Mesenchymal stem cell (in vitro differentiated cells and primary cell): ENCODE measurements at regions not wholly inside any gene's neighbourhood (a gene's known extent, or its start where the extent isn't known, plus 50 kb on each side); places are given as distances from the start of the nearest gene placed in this dataset.

Experiments
- DNase-seq: peaks from one replicate; pipeline ENCODE4 v3.0.0-alpha.2; 2013
- H2AFZ ChIP-seq: one replicate; pipeline ENCODE4 v1.6.1; 2013; ENCODE audit warnings: low read depth, mild to moderate bottlenecking, control low read depth, inconsistent platforms, low read length, moderate library complexity
- H2AK5ac ChIP-seq: 2 replicates; pipeline ENCODE4 v1.6.1; 2013; ENCODE audit warnings: low read length, moderate library complexity, mild to moderate bottlenecking, inconsistent platforms; ENCODE audit not compliant: severe bottlenecking
- H2BK120ac ChIP-seq: one replicate; pipeline ENCODE4 v1.6.1; 2013; ENCODE audit warnings: low read depth, mild to moderate bottlenecking, inconsistent platforms, low read length, moderate library complexity
- H2BK12ac ChIP-seq, 2 experiments: one replicate each; pipeline ENCODE4 v1.6.1; 2013; ENCODE audit warnings: inconsistent platforms in 2 of 2, low read length in 2 of 2, mild to moderate bottlenecking in 2 of 2, moderate library complexity in 2 of 2, control low read depth in 1 of 2
- H2BK15ac ChIP-seq: one replicate; pipeline ENCODE4 v1.6.1; 2013; ENCODE audit warnings: mild to moderate bottlenecking, low read depth, inconsistent platforms; ENCODE audit not compliant: poor library complexity, severe bottlenecking
- H2BK5ac ChIP-seq: 2 replicates; pipeline ENCODE4 v1.6.1; 2013; ENCODE audit warnings: low read depth, mild to moderate bottlenecking, low read length, control low read depth, inconsistent platforms; ENCODE audit not compliant: poor library complexity, severe bottlenecking
- H3K14ac ChIP-seq, 2 experiments: one replicate each; pipeline ENCODE4 v1.6.1; 2013; ENCODE audit warnings: inconsistent platforms in 2 of 2, low read length in 2 of 2, control low read depth in 1 of 2, mild to moderate bottlenecking in 1 of 2, moderate library complexity in 1 of 2
- H3K18ac ChIP-seq, 2 experiments: one replicate each; pipeline ENCODE4 v1.6.1; 2013; ENCODE audit warnings: inconsistent platforms in 2 of 2, low read length in 2 of 2, control low read depth in 1 of 2, low read depth in 1 of 2, mild to moderate bottlenecking in 1 of 2
- H3K23ac ChIP-seq, 2 experiments: one replicate each; pipeline ENCODE4 v1.6.1; 2013; ENCODE audit warnings: inconsistent platforms in 2 of 2, low read length in 2 of 2, mild to moderate bottlenecking in 2 of 2, moderate library complexity in 2 of 2, control low read depth in 1 of 2
- H3K27ac ChIP-seq: 2 replicates; pipeline ENCODE4 v1.5.1; 2013; ENCODE audit warnings: mild to moderate bottlenecking, moderate library complexity, low read length, control low read depth, inconsistent platforms; ENCODE audit not compliant: poor library complexity, severe bottlenecking
- H3K27me3 ChIP-seq, 2 experiments: 2 replicates each; pipeline versions ENCODE4 v1.6.1 to v1.7.0; 2013; ENCODE audit warnings: low read length in 2 of 2, mild to moderate bottlenecking in 2 of 2, moderate library complexity in 2 of 2, control low read depth in 1 of 2, inconsistent platforms in 1 of 2; ENCODE audit not compliant: control insufficient read depth in 1 of 2, insufficient read depth in 1 of 2
- H3K36me3 ChIP-seq, 2 experiments: 2 replicates each; pipeline versions ENCODE4 v1.6.1 to v1.7.0; 2013; ENCODE audit warnings: low read length in 2 of 2, control low read depth in 1 of 2, inconsistent platforms in 1 of 2, low read depth in 1 of 2, mild to moderate bottlenecking in 1 of 2; ENCODE audit not compliant: insufficient read depth in 2 of 2, control insufficient read depth in 1 of 2
- H3K4ac ChIP-seq, 2 experiments: one replicate each; pipeline ENCODE4 v1.6.1; 2013; ENCODE audit warnings: inconsistent platforms in 2 of 2, low read length in 2 of 2, mild to moderate bottlenecking in 2 of 2, moderate library complexity in 2 of 2, control low read depth in 1 of 2, low read depth in 1 of 2
- H3K4me1 ChIP-seq: 2 replicates; pipeline ENCODE4 v1.6.1; 2013; ENCODE audit warnings: low read depth, low read length, control low read depth; ENCODE audit not compliant: control insufficient read depth, insufficient read depth
- H3K4me2 ChIP-seq: 2 replicates; pipeline ENCODE4 v1.6.1; 2013; ENCODE audit warnings: low read length, mild to moderate bottlenecking, inconsistent platforms; ENCODE audit not compliant: poor library complexity, severe bottlenecking
- H3K4me3 ChIP-seq, 2 experiments: 2 replicates each; pipeline versions ENCODE4 v1.5.1 to v1.7.0; 2013; ENCODE audit warnings: low read length in 2 of 2, mild to moderate bottlenecking in 2 of 2, control low read depth in 1 of 2, low read depth in 1 of 2; ENCODE audit not compliant: insufficient read depth in 1 of 2
- H3K79me1 ChIP-seq: replicated peaks from 2 replicates; pipeline ENCODE4 v1.6.1; 2013; ENCODE audit warnings: mild to moderate bottlenecking, control low read depth, low read length, inconsistent platforms; ENCODE audit not compliant: poor library complexity, severe bottlenecking
- H3K9ac ChIP-seq: 2 replicates; pipeline ENCODE4 v1.7.0; 2013; ENCODE audit warnings: mild to moderate bottlenecking, low read length, moderate library complexity
- H3K9me3 ChIP-seq: 2 replicates; pipeline ENCODE4 v1.7.0; 2013; ENCODE audit warnings: mild to moderate bottlenecking, low read length; ENCODE audit not compliant: control insufficient read depth
- H4K8ac ChIP-seq: one replicate; pipeline ENCODE4 v1.6.1; 2013; ENCODE audit warnings: inconsistent platforms, mild to moderate bottlenecking, low read length, moderate library complexity
- H4K91ac ChIP-seq: one replicate; pipeline ENCODE4 v1.6.1; 2013; ENCODE audit warnings: mild to moderate bottlenecking, low read length, inconsistent platforms
- WGBS: methylation state at CpG from one replicate; pipeline ENCODE4 v1.1.7; 2013; ENCODE audit warnings: mixed read lengths; 5-methylcytosine and 5-hydroxymethylcytosine counted together

- Histone ChIP-seq H3K27ac (no peak overlapping the region), H3K4ac (no peak overlapping the region), H3K4me2 (no peak overlapping the region), H3K79me1 (no peaks in the 10 kb centered on the region), H2BK120ac (no peak overlapping the region), H3K9ac (no peak overlapping the region), H2BK12ac (peak overlapping the region in 1 of 2 experiments; percentile 31), H2BK15ac (no peak overlapping the region), H3K14ac (no peak overlapping the region), H3K23ac (no peak overlapping the region), H4K91ac (no peak overlapping the region), H3K18ac (no peak overlapping the region), H4K8ac (no peak overlapping the region), H2BK5ac (no peak overlapping the region), H2AFZ (no peak overlapping the region), H3K36me3 (no peaks in the 10 kb centered on the region), H2AK5ac (no peak overlapping the region), H3K27me3 (no peaks in the 10 kb centered on the region), H3K4me3 (peak overlapping the region in 1 of 2 experiments; percentile 37), H3K9me3 (peaks cover 37% of the 10 kb centered on the region), H3K4me1 (no peaks in the 10 kb centered on the region)
- no CpG with 5 or more reads among the region's 1 CpG for whole genome bisulfite sequencing
- peak; percentile 62 for DNase-seq
These were observed 62.2 kb upstream of the ALCAM start for GRCh38 chr3:105304487-105304886.

GRCh38 chr3:105315144-105315543 is 51.6 kb upstream of the ALCAM start:
- no peak overlapping the region for H2BK15ac ChIP-seq
- no peak overlapping the region for H3K4me2 ChIP-seq
- H3K4ac ChIP-seq = no peak overlapping the region
- no peaks in the 10 kb centered on the region for H3K36me3 ChIP-seq
- no peak for DNase-seq
- no peak overlapping the region for H2AFZ ChIP-seq
- H3K14ac ChIP-seq = no peak overlapping the region
- no peak overlapping the region for H2BK5ac ChIP-seq
- no peaks in the 10 kb centered on the region for H3K4me1 ChIP-seq
- no peaks in the 10 kb centered on the region for H3K27me3 ChIP-seq
- no CpG with 5 or more reads among the region's 1 CpG for WGBS
- no peak overlapping the region for H3K18ac ChIP-seq
- no peak overlapping the region for H3K4me3 ChIP-seq
- H3K9me3 ChIP-seq = peaks cover 2% of the 10 kb centered on the region
- H4K91ac ChIP-seq = no peak overlapping the region
- no peak overlapping the region for H3K27ac ChIP-seq
- H2BK12ac ChIP-seq = no peak overlapping the region
- no peak overlapping the region for H4K8ac ChIP-seq
- no peak overlapping the region for H2AK5ac ChIP-seq
- H2BK120ac ChIP-seq = no peak overlapping the region
- H3K79me1 ChIP-seq = no peaks in the 10 kb centered on the region
- H3K9ac ChIP-seq = no peak overlapping the region
- H3K23ac ChIP-seq = no peak overlapping the region

GRCh38 chr3:105315815-105316214 is 50.9 kb upstream of the ALCAM start:
- DNase-seq = no peak
- Histone ChIP-seq H3K23ac (no peak overlapping the region), H3K79me1 (no peaks in the 10 kb centered on the region), H3K18ac (no peak overlapping the region), H3K9ac (no peak overlapping the region), H2AK5ac (no peak overlapping the region), H4K8ac (no peak overlapping the region), H2BK5ac (no peak overlapping the region), H2BK15ac (no peak overlapping the region), H2AFZ (no peak overlapping the region), H3K14ac (no peak overlapping the region), H3K4me3 (no peak overlapping the region), H3K36me3 (no peaks in the 10 kb centered on the region), H3K4me1 (no peaks in the 10 kb centered on the region), H3K27me3 (no peaks in the 10 kb centered on the region), H3K9me3 (peaks cover 1% of the 10 kb centered on the region), H2BK12ac (no peak overlapping the region), H4K91ac (no peak overlapping the region), H3K4me2 (no peak overlapping the region), H3K4ac (no peak overlapping the region), H3K27ac (no peak overlapping the region), H2BK120ac (no peak overlapping the region)
- 85% methylated on average over 3 of the region's 3 CpGs for WGBS

- H3K4me2 ChIP-seq = no peak overlapping the region
- no peak overlapping the region for H2BK15ac ChIP-seq
- H3K4ac ChIP-seq = no peak overlapping the region
- no peak overlapping the region for H2AFZ ChIP-seq
- no peak overlapping the region for H4K8ac ChIP-seq
- no peak for DNase-seq
- H3K18ac ChIP-seq = no peak overlapping the region
- H2AK5ac ChIP-seq = no peak overlapping the region
- H2BK120ac ChIP-seq = no peak overlapping the region
- no peak overlapping the region for H2BK5ac ChIP-seq
- H4K91ac ChIP-seq = no peak overlapping the region
- no peaks in the 10 kb centered on the region for H3K79me1 ChIP-seq
- H3K4me3 ChIP-seq = no peak overlapping the region
- H3K27me3 ChIP-seq = no peaks in the 10 kb centered on the region
- no peaks in the 10 kb centered on the region for H3K36me3 ChIP-seq
- H3K14ac ChIP-seq = no peak overlapping the region
- H2BK12ac ChIP-seq = no peak overlapping the region
- WGBS = no CpG with 5 or more reads among the region's 2 CpGs
- no peak overlapping the region for H3K23ac ChIP-seq
- H3K9me3 ChIP-seq = no peaks in the 10 kb centered on the region
- H3K9ac ChIP-seq = no peak overlapping the region
- H3K4me1 ChIP-seq = no peaks in the 10 kb centered on the region
- H3K27ac ChIP-seq = no peak overlapping the region
These were observed 50.4 kb upstream of the ALCAM start for GRCh38 chr3:105316331-105316730.
